HEK293T (cell line): ENCODE measurements at regions not wholly inside any gene's neighbourhood (a gene's known extent, or its start where the extent isn't known, plus 50 kb on each side); places are given as distances from the start of the nearest gene placed in this dataset.

Experiments
- BHLHE40 ChIP-seq: fragments of 450-650 bp; IDR thresholded peaks from 2 replicates; pipeline ENCODE4 v1.6.1; 2016; ENCODE audit warnings: mild to moderate bottlenecking, moderate library complexity, borderline replicate concordance
- FOXK2 ChIP-seq: fragments of 450-650 bp; IDR thresholded peaks from 2 replicates; pipeline ENCODE4 v1.6.1; 2016; ENCODE audit warnings: mild to moderate bottlenecking
- FOXM1 ChIP-seq: fragments of 450-650 bp; IDR thresholded peaks from 2 replicates; pipeline ENCODE4 v1.6.1; 2017; ENCODE audit warnings: mild to moderate bottlenecking, borderline replicate concordance
- HDGF ChIP-seq: fragments of 450-650 bp; IDR thresholded peaks from 2 replicates; pipeline ENCODE4 v1.6.1; 2017; ENCODE audit warnings: antibody characterized with exemption, borderline replicate concordance
- L3MBTL2 ChIP-seq: fragments of 450-650 bp; conservative IDR thresholded peaks from 2 replicates; pipeline ENCODE4 v1.6.1; 2016; ENCODE audit warnings: mild to moderate bottlenecking
- SP1 ChIP-seq: fragments of 450-650 bp; IDR thresholded peaks from 2 replicates; pipeline ENCODE4 v1.6.1; 2017

GRCh38 chr5:179405054-179405416 is 59.8 kb upstream of the ADAMTS2 start:
- TF ChIP-seq SP1 = no peak
- no peak for TF ChIP-seq HDGF
- TF ChIP-seq L3MBTL2 = no peak
- no peak for TF ChIP-seq BHLHE40
- TF ChIP-seq FOXM1 = no peak
- no peak for TF ChIP-seq FOXK2
